GM19395 (cell line): ENCODE measurements at regions not wholly inside any gene's neighbourhood (a gene's known extent, or its start where the extent isn't known, plus 50 kb on each side); places are given as distances from the start of the nearest gene placed in this dataset.

Experiments used
- ATAC-seq: cut with Tn5 transposase; IDR thresholded peaks from one replicate; pipeline ENCODE4 v1.9.1; 2021; ENCODE audit warnings: mild to moderate bottlenecking, moderate library complexity; ENCODE audit not compliant: unreplicated experiment

- no peak for ATAC-seq
These were observed 104.9 kb upstream of the TSHZ2 start for GRCh38 chr20:52867305-52867704.

DNA sequence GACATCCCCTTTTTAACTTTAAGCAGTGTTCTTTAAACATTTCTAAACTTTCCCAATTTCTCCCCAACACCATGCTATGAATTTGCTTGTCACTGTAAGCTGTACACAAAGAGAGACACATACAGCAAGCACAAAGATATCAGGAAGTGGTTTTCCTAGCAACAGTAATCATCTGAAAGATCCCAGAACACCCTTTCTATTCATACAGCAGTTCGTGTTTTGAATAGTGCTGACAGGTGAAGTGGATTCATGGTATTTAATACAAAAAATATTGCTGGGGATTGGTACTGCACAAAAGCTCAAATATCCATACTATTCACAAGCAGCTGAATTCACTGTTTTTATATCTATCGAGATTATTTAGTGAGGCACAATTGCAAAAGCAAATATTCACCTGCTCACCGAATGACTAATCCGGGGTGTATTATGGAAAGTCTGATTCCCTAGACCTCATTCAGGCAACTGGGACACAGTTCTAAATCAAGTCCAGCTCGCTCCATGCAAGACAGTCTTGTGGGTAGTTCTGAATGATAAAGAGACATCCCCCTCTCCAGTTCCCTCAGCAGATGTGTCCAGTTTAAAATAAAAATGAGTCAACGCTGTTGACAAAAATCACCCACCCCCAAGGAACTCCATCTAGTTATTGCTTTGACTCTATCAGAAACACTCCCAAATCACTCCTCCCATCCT is 107.1 kb upstream of the TSHZ2 start:
- no peak for ATAC-seq

- ATAC-seq, result no peak
These were observed 112.8 kb upstream of the TSHZ2 start for GRCh38 chr20:52859156-52859876.

DNA sequence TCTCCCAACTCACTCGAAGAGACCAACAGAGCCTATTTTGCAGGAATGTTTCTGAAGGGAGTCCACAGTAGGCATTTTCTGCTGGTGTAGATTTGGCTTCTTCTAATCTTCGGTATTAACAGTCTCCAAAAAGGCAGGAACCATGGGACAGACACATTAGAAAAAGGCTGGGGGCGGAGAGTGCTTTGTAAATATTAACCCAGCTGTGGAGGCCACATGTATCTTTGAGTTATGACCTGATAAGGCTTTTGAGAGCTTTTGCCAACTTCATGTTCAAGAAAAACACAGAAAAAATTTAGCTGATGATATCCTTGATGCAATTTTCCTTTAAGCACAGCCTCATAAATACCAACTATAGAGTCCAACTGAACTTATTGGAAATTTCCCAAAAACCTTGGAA is 119.4 kb upstream of the TSHZ2 start:
- ATAC-seq, result no peak

- ATAC-seq, result no peak
These were observed 124.3 kb upstream of the TSHZ2 start for GRCh38 chr20:52847731-52848359.

DNA sequence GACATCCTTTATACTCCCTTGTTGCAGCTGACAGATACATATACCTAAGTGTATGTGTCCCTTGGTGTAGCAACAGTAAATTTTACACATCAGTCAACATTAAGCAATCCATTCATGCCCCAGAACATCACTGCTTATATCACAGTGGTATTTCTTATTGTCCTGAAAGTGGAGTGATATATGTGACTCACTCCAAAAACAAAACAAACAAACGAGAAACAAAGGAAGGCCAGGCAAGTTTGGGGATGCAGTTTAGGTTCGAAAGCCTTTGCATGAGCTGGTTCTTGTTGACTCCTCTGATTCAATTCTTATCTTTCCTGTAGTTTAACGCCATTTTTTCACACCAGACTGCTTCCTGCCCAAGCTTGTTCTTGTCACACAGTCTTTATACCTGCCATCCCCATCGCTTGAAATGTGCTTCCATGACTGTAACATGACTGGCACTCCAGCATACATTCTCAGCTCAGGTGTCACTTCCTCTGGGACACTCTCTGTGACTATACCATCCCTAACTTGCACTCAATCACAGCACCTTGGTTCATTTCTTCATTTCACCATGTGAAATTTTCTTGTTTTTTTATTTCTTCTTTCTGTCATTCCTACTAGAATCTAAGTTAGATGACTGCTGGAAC is 125.0 kb upstream of the TSHZ2 start:
- ATAC-seq, result no peak

GRCh38 chr20:52845044-52845443 is 127.1 kb upstream of the TSHZ2 start:
- no peak for ATAC-seq

DNA sequence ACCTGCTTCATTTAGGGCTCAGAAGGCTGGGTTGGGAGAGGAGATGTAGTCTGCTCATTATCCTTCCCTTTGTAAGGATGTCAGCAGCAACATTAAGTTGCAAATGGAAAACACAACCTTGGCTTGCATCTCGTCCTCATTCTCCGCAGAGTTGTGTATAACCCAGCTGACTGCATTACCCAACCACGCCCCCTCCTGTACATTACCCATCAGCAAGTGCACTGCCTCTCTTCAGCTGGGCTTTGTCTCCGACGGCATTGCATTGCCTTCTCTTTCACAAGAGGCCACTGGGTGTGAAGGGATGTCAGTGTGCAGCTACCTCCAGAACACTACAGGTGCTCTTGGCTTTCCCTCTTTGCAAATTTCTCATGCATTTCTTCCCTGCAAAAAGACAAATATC is 128.7 kb upstream of the TSHZ2 start:
- no peak for ATAC-seq

GRCh38 chr20:52841003-52841402 is 131.2 kb upstream of the TSHZ2 start:
- no peak for ATAC-seq

DNA sequence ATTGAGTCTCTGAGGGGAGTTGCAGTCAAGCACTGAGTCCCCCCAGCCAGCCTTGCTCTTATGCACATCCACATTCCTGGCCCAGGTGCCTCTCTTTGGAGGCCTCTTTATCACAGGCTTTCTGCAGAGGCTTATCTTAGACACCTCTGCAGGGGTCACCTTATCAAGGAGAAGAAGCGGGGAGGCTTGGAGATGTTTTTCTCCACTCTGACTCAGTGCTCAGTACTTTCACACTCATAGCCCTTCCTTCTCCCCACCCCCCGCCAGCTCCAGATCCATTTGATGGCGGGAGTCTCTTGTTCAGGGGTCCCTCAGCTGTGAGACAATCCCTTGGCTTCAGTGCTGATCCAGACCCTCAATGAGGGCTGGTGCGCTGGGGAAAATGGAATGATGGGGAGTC is 132.1 kb upstream of the TSHZ2 start:
- ATAC-seq, result no peak

DNA sequence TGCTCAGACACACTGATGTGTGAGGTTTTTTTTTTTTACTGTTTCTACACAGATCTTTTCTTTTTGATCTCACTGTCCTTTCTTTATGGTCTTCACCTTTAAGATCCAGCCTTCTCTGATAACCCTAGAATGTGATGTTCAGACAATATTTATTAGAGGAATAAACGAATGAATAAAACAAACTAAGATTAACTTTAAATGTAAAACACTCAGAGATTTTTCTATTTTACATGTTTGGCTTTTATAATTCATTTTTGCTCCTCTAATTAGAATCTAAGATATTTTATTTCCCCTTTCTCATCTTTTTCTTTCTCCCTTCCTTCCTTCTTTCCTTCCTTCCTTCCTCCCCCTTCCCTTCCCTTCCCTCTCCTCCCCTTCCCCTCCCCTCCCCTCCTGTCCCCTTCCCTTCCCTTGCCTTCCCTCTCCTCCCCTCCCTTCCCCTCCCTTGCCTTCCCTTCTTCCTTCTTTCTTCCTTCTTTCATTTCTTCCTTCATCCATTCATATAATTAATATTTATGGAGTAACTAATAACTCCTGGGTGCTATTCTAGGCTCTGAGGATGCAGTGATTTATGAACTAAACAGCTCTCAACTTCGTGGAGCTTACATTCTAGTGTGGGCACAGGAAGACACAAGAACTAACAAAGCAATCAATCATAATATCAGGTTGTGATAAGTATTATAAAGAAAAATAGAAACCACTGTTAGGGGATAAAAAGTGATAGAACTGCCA is 133.5 kb upstream of the TSHZ2 start:
- no peak for ATAC-seq

GRCh38 chr20:52837378-52837777 is 134.8 kb upstream of the TSHZ2 start:
- ATAC-seq, result no peak

DNA sequence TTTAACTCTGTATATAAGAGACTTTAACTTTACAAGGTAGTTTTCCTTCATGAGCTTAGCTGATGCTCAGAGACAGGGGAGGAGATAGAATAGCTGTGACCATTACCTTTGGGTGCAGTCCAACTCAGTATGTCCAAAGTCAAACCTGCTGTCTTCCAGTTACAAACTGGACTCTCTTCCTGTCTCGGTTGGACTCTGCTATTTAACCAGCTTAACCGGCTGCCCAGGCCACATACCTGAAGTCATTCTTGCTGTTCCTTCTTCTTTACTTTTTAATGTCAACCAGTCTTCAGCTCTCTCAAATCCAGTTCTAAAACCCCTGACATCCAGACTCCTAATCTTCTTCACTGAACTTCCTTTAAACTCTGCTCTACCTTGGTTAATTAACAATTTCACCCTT is 138.3 kb upstream of the TSHZ2 start:
- ATAC-seq, result no peak

DNA sequence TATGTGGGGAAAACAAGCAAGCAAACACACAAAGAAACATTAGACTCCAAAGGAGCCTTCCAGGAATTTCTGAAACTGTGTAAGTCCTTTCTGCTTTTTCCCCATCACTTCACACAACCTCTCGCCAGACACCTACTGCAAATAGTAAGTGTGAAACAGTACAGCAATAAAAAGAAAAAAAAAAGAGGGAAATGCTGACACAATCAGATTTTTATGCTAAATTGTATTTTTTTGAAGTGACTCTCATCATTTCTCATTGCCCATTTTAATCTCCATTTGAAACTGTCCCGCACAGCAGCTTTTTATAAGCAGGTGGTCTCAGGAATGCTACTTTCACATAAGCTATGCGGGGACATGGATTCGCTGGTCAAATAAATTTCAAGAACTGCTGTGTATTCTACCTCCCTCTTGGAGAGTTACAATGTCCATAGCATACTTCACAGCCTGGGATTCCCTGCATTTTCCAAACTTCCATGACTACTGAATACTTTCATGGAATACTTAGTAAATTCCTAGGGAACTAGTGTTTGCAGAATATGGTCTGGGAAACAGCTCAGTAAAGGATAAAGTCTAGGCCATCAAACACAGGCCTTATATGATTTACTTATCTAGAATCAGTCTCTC is 139.9 kb upstream of the TSHZ2 start:
- ATAC-seq, result no peak

DNA sequence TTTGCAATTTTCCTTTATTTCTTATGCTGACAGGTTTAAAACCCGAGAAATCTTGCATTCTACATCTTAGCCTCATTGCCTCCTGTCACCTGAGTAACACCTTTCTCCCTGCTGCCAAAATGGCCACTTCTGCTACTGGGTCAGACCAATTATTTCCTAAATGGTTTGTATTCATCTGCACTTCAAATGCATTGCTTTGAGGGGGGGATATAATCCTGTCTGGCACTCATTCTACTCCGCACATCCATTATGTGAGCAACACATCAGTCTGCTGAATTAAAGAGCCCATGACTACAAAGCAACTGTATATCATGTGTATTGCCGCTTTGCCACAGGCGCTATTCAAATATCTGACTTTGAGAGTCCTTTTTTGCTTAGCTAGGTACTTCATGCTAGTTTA is 141.6 kb upstream of the TSHZ2 start:
- ATAC-seq, result no peak

DNA sequence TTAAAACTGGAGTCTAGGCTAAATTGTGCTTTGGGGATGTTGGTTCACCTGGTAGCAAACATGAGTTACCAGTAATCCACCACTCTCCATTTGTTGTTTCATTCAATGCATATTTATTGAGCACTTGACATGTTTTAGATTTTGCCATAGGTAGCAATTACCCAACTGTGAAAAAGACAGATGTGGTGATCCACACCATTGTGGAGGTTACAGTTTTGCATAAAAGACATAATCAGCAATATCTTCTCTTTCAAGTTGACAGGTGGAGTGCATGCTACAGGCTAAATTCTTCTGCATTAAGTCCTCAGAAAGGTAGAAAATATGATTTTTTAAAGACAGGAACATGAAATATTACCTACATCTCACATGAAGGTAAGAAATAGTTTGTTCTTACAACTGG is 143.0 kb upstream of the TSHZ2 start:
- ATAC-seq, result no peak

GRCh38 chr20:52828199-52828598 is 144.0 kb upstream of the TSHZ2 start:
- no peak for ATAC-seq

GRCh38 chr20:52826722-52827121 is 145.4 kb upstream of the TSHZ2 start:
- ATAC-seq, result no peak

DNA sequence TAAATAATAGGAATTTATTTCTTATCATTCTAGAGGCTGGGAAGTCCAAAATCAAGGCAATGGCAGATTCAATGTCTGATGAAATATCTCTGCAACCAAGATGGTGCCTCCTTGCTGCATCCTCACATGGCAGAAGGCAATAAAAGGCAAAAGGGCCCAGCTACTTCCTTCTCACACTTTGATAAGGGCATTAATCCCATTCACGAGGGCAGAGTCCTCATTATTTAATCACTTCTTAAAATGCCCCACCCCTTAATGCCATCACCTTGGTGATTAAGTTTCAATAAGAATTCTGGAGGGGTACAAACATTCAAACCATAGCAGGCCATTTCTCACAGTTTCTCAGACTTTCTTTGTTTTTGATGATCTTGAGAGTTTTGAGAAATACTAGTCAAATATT is 145.8 kb upstream of the TSHZ2 start:
- no peak for ATAC-seq

DNA sequence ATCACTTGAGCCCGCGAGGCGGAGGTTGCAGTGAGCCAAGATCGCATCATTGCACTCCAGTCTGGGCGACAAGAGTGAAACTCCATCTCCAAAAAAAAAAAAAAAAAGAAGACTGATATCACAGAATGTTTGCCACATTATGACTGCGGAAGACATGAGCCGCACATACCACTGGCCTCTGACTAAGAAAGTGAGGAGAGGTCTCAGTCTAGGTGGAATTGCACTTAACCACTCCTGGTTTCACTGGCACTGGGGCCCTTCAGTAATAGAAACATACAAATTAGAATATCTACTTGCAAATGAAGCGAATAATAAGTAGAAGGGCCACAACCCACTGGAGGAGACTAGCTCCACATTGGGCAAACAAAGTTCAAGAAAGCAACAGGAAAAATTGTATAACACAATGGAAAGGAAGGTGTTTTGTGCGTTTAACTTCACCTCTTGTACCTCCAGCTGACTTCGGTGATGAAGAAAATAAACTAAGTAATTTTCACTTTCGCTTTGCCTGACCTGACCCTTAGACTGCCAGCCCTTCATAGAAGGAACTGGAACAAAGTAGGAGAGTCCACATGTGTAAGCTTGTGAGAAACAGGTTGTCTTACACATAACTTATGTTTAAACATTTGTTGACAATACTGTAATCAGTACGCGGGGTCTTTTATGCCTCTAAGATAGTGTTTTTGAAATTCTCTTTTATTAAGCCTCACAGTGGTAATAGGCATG is 147.5 kb upstream of the TSHZ2 start:
- no peak for ATAC-seq
